Erythroblast (primary cell): ENCODE measurements at regions not wholly inside any gene's neighbourhood (a gene's known extent, or its start where the extent isn't known, plus 50 kb on each side); places are given as distances from the start of the nearest gene placed in this dataset.

ENCODE experiments used
- DNase-seq, 2 experiments: peaks; one replicate each; lab custom pipeline; 2025; lab: John Stamatoyannopoulos, UW
- GATA1 ChIP-seq: IDR thresholded peaks from 2 replicates; pipeline ENCODE4 v1.6.1; 2011; ENCODE audit warnings: low read depth, mild to moderate bottlenecking, control low read depth, low read length, moderate library complexity
- POLR2A ChIP-seq: IDR thresholded peaks from 2 replicates; pipeline ENCODE4 v1.6.1; 2011; ENCODE audit warnings: mild to moderate bottlenecking, low read length

GRCh38 chr9:23541976-23542375 is 284.1 kb downstream of the ELAVL2 start:
- TF ChIP-seq POLR2A: no peak
- no peak for TF ChIP-seq GATA1
- no peak for DNase-seq

DNA sequence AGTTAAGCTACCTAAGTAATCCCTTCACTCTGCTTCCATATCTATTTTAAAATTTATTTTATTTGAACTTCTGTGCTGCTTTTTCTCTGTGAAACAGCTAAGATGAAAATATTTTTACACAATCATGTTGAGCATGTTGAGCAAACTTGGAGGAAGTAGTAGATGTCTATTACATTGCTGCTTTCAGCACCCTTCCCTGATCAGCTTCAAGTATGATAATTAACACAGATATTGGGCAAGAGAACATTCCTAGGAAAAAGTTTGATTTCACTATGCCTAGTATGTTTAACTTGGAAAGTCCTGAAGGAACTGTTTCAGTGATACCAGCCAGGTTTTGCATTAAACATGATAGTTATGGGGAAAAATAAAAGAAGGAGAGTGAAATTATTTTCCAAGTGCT is 283.6 kb downstream of the ELAVL2 start:
- DNase-seq: no peak
- TF ChIP-seq GATA1: no peak

GRCh38 chr9:23542927-23543326 is 283.1 kb downstream of the ELAVL2 start:
- no peak for TF ChIP-seq POLR2A
- no peak for TF ChIP-seq GATA1
- no peak for DNase-seq

DNA sequence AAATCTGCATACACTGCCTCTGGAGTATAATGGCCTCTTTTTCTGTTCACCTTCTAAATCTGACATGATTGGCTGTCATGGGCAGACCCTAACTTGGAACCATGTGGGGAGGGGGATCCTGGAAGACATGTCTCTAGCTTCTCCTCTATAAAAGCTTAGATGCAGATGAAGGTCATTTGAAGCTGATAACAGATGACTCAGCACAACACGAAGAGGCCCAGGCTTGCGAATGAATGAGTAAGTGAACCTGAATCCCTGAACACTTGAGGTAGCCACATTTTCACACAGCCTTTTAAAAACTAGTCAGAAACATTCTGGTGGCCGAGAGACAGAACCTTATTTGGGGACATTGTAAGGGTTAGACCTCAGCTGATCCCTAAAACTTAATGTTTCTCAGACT is 282.6 kb downstream of the ELAVL2 start:
- TF ChIP-seq GATA1: no peak
- TF ChIP-seq POLR2A: no peak
- peak; percentile 29 to 39 for DNase-seq

DNA sequence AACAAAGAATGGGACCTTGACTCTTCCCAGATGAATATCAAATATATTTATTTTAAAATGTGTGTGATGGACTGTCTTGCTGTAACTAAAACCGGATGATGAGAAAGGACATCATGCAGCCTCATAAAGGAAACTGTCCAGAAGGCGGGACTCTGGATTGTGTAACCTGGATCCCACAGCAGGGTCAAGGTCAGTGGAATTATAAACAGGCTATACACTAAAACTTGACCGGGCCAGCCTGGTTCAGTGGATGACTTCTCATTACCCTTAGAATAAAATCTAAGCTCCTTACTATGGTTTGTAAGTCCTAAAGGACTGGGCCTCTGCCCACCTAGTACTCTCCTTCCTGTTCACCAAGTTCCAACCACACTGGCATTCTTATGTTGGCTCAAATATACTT is 280.3 kb downstream of the ELAVL2 start:
- TF ChIP-seq POLR2A (no peak), GATA1 (no peak)

DNA sequence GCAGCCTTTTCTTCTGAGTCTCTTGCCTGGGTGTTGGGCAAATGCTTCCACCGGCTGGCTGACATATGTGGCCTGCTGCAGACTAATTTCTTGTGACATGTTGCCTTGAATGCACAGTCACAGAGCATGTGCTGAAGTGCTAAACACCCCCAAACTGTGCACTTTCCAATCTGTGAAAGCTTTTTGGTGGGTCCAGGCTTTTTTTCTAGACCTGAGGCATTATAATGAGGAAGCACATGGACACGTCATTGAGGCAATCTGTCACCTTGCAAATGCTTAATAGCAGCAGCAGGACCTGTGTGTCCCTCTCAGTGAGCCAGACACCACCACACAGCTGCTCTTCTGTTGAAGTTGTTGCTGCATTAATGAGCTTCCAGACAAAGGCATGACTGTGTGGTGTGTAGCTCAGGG is 274.7 kb downstream of the ELAVL2 start:
- no peak for DNase-seq
- TF ChIP-seq POLR2A (no peak), GATA1 (no peak)

More for the DNA sequence above, 280.3 kb downstream of the ELAVL2 start:
- DNase-seq: no peak

DNA sequence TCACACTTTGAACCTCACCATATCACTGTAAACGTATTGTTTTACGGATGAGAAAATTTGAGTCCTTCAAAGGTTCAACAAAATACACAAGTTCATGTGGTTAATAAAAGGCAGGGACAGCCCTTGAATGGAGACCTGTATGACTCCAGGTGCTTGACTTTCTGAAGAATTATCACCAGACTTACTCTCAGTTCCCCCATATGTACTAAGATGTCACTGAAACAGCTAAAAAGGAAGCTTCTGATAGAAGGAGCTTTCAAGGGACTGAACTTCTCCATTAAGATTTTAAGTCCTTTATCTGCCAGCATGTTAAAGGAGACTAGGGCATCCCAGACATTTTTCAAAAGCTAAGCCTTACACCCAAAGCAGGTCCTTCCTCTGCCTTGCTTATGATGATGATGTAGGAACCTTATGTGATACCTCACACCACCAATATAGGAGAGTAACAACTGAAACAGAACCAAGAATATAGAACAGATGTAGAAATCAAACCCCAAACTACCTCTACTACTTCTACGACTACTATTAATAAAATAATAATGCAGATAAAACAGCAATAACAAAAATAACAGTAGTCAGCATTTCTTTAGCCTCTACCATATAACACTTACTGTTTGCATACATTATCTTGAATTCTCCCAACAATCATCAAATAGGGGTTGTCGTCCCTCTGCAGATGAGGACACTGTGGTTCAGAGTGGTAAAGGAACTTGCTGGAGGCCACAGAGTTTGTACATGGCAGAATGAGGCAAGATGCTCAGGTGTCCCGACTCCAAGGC is 273.9 kb downstream of the ELAVL2 start:
- no peak for DNase-seq
- TF ChIP-seq GATA1: no peak
- TF ChIP-seq POLR2A: no peak

DNA sequence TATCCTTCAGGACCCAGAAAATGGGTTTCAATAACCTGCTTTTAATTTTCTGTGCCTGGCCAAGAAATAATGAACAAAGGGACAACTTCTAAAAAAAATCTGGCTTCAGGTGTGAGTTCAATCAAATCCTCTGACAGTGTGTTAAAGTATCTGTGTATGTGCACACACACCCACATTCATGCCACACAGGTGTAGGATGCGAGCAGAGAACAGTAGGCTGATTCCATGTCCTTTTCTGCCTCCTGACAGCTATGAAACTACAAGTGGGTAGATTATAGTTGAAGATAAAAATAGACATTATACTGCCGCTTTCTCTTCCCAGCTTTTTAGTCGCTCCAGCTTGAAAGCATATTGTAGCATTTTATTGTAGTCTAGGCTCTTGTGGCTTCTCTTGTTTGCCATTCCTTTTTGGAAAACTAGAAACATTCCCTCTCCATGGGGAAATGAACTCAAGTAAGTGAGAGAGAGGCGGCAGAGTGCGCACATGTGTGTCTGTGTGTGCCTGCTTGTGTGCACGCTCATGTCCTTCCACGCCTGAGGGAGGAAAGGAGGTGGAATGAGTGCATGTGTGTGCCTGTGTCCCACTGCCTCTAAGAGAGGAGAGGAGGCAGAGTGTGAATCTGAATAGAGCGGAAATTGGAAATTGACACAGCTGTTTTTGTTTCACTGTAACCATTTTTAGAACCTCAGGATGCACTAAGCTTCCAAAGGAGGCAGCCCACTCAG is 273.0 kb downstream of the ELAVL2 start:
- TF ChIP-seq POLR2A (no peak), GATA1 (no peak)
- no peak for DNase-seq

DNA sequence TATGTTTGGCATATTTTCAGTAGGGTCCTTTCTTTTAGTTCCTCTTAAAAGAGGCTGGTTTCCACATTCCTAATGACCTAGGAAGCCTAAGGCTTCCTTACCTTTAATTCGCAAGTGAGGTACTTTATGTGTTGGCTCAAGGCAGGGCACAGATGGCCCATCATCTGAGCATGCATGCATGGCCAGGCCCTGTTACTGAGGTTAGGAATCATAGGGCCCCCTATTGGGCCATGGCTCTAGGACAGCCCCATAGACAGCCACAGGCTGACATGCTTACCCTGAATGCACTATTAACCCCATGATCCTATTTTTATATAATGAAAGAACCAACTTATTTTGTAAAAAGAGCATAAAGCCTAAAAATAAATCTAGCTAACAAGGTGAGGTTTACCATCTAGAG is 271.4 kb downstream of the ELAVL2 start:
- TF ChIP-seq POLR2A (no peak), GATA1 (no peak)
- DNase-seq: no peak

- DNase-seq: no peak
- TF ChIP-seq POLR2A: no peak
- TF ChIP-seq GATA1: no peak
Observed at GRCh38 chr9:23555851-23556250, 270.2 kb downstream of the ELAVL2 start.

DNA sequence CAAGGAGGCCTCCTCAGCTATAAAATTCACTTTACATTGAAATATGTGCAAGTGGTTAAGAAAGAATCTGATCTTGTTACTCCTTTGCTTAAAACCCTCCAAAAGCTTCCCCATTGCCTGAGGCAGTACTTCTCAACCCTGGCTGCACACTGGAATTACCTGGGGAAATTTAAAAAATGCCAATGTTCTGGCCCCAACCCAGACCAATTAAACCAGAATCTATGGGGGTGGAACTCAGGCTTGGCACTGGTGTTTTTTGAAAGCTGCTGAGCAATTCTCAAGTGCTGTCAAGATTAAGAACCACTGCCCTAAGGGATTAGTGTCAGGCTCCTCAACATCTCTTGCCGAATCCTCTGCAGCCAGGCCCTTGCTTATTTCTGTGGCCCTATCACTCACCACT is 269.6 kb downstream of the ELAVL2 start:
- DNase-seq: no peak
- no peak for TF ChIP-seq POLR2A
- TF ChIP-seq GATA1: no peak

GRCh38 chr9:23557689-23558088 is 268.4 kb downstream of the ELAVL2 start:
- no peak for DNase-seq
- TF ChIP-seq POLR2A (no peak), GATA1 (no peak)

DNA sequence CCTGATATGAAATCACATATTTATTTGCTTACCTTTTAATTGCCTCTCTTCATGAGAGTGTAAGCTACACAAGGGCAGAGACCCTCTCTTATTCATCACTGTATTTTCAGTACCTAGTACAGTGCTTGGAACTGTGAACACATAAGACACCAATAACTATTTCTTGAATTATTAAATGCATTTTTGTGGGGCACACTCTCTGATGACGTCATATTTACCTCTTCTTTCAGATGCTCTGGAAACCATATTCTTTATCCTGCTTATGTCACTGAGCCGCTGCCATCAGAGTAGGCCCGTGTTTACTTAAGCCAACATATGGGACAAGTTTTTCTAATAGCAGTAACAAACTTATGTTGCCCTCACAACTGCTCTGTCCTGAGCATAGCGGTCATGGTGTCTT is 266.5 kb downstream of the ELAVL2 start:
- no peak for DNase-seq
- TF ChIP-seq GATA1 (no peak), POLR2A (no peak)

- DNase-seq: no peak
- TF ChIP-seq POLR2A (no peak), GATA1 (no peak)
Observed at GRCh38 chr9:23563517-23563916, 262.5 kb downstream of the ELAVL2 start.
